Astrocyte (in vitro differentiated cells and primary cell): ENCODE measurements at regions not wholly inside any gene's neighbourhood (a gene's known extent, or its start where the extent isn't known, plus 50 kb on each side); places are given as distances from the start of the nearest gene placed in this dataset.
"Not testable (repeated sequence)": the region's sequence is repeated elsewhere in the genome, so short reads cannot be mapped to it uniquely, and the experiment has no call there.

Experiments used
- DNase-seq: peaks from one replicate; pipeline ENCODE4 v3.0.0-alpha.2; 2010; ENCODE audit warnings: low read depth
- FAIRE-seq: peaks from 2 replicates; lab custom pipeline; 2011; peaks lifted over from hg19 to GRCh38; lab: Jason Lieb, UNC
- H2AFZ ChIP-seq: 2 replicates; pipeline ENCODE4 v1.6.0; 2012; ENCODE audit warnings: low read depth, low read length, inconsistent platforms
- H3K27ac ChIP-seq: 2 replicates; pipeline ENCODE4 v1.5.1; 2011; ENCODE audit warnings: low read depth, low read length, inconsistent platforms
- H3K27me3 ChIP-seq: 2 replicates; pipeline ENCODE4 v1.6.0; 2011; ENCODE audit warnings: low read length, inconsistent platforms; ENCODE audit not compliant: insufficient read depth
- H3K36me3 ChIP-seq: 2 replicates; pipeline ENCODE4 v1.5.1; 2011; ENCODE audit warnings: low read length, inconsistent platforms; ENCODE audit not compliant: insufficient read depth
- H3K4me1 ChIP-seq: 2 replicates; pipeline ENCODE4 v1.5.1; 2011; ENCODE audit warnings: low read length, inconsistent platforms; ENCODE audit not compliant: insufficient read depth
- H3K4me2 ChIP-seq: 2 replicates; pipeline ENCODE4 v1.6.0; 2012; ENCODE audit warnings: low read length, inconsistent platforms
- H3K4me3 ChIP-seq: 2 replicates; pipeline ENCODE4 v1.5.1; 2011; ENCODE audit warnings: low read depth, mild to moderate bottlenecking, low read length, inconsistent platforms; ENCODE audit not compliant: insufficient read depth
- H3K79me2 ChIP-seq: 2 replicates; pipeline ENCODE4 v1.6.0; 2012; ENCODE audit warnings: mild to moderate bottlenecking, low read length, inconsistent platforms; ENCODE audit not compliant: insufficient read depth
- H3K9ac ChIP-seq: 2 replicates; pipeline ENCODE4 v1.6.0; 2012; ENCODE audit warnings: mild to moderate bottlenecking, low read length, inconsistent platforms
- H3K9me3 ChIP-seq: 2 replicates; pipeline ENCODE4 v1.5.1; 2012; ENCODE audit warnings: low read depth, mild to moderate bottlenecking, low read length, inconsistent platforms; ENCODE audit not compliant: insufficient read depth
- H4K20me1 ChIP-seq: 2 replicates; pipeline ENCODE4 v1.6.0; 2012; ENCODE audit warnings: low read length, inconsistent platforms; ENCODE audit not compliant: insufficient read depth
- H3K27ac Mint-ChIP-seq: one replicate; pipeline ENCODE4 v1.8.0; 2021; ENCODE audit warnings: mild to moderate bottlenecking, mixed read lengths; ENCODE audit not compliant: unreplicated experiment
- H3K27me3 Mint-ChIP-seq: one replicate; pipeline ENCODE4 v1.8.0; 2021; ENCODE audit warnings: low read depth, mixed read lengths; ENCODE audit not compliant: unreplicated experiment
- H3K36me3 Mint-ChIP-seq: one replicate; pipeline ENCODE4 v1.8.0; 2021; ENCODE audit warnings: low read depth, mixed read lengths; ENCODE audit not compliant: unreplicated experiment
- H3K4me1 Mint-ChIP-seq: one replicate; pipeline ENCODE4 v1.8.0; 2021; ENCODE audit warnings: low read depth, mixed read lengths; ENCODE audit not compliant: unreplicated experiment
- H3K4me3 Mint-ChIP-seq: one replicate; pipeline ENCODE4 v1.8.0; 2021; ENCODE audit warnings: mild to moderate bottlenecking, moderate library complexity, mixed read lengths; ENCODE audit not compliant: unreplicated experiment
- H3K9me3 Mint-ChIP-seq: one replicate; pipeline ENCODE4 v1.8.0; 2021; ENCODE audit warnings: mild to moderate bottlenecking, mixed read lengths; ENCODE audit not compliant: unreplicated experiment
- CTCF ChIP-seq: IDR thresholded peaks from 2 replicates; pipeline ENCODE4 v1.5.1; 2011; ENCODE audit warnings: low read depth, mild to moderate bottlenecking, inconsistent platforms, low read length, moderate library complexity; ENCODE audit not compliant: insufficient read depth
- EZH2 ChIP-seq: IDR thresholded peaks from 2 replicates; pipeline ENCODE4 v1.6.1; 2012; ENCODE audit warnings: mild to moderate bottlenecking, low read length, inconsistent platforms; ENCODE audit not compliant: insufficient read depth

- no peaks in the 10 kb centered on the region for H3K4me1 Mint-ChIP-seq
- no peaks in the 10 kb centered on the region for H3K27me3 ChIP-seq
Measured at GRCh38 chr2:167718560-167718959, 528.8 kb downstream of the STK39 start.

GRCh38 chr2:167715932-167716331 lies 531.5 kb downstream of the STK39 start:
- Histone ChIP-seq H3K4me1 (no peaks in the 10 kb centered on the region), H3K36me3 (no peaks in the 10 kb centered on the region), H3K4me3 (no peak overlapping the region), H3K9me3 (no peaks in the 10 kb centered on the region), H3K9ac (no peak overlapping the region), H3K79me2 (no peaks in the 10 kb centered on the region), H2AFZ (no peak overlapping the region), H3K27me3 (no peaks in the 10 kb centered on the region), H4K20me1 (no peaks in the 10 kb centered on the region), H3K27ac (no peak overlapping the region), H3K4me2 (no peak overlapping the region)
- H3K4me3 Mint-ChIP-seq = no peak overlapping the region
- H3K36me3 Mint-ChIP-seq = no peaks in the 10 kb centered on the region
- no peaks in the 10 kb centered on the region for H3K9me3 Mint-ChIP-seq
- H3K4me1 Mint-ChIP-seq = no peaks in the 10 kb centered on the region
- H3K27me3 Mint-ChIP-seq = no peaks in the 10 kb centered on the region
- H3K27ac Mint-ChIP-seq = no peak overlapping the region
- DNase-seq = no peak
- TF ChIP-seq EZH2 = no peak
- no peak for TF ChIP-seq CTCF
- no peak for FAIRE-seq

More at GRCh38 chr2:167718560-167718959, 528.8 kb downstream of the STK39 start:
- no peak overlapping the region for H3K4me3 ChIP-seq
- no peaks in the 10 kb centered on the region for H4K20me1 ChIP-seq
- H3K9me3 ChIP-seq = no peaks in the 10 kb centered on the region
- no peak overlapping the region for H3K9ac ChIP-seq
- H3K27ac ChIP-seq = no peak overlapping the region
- H3K4me1 ChIP-seq = no peaks in the 10 kb centered on the region
- no peak for DNase-seq
- H3K27me3 Mint-ChIP-seq = no peaks in the 10 kb centered on the region
- H2AFZ ChIP-seq = no peak overlapping the region
- TF ChIP-seq EZH2 (no peak), CTCF (no peak)
- no peak overlapping the region for H3K27ac Mint-ChIP-seq
- H3K4me3 Mint-ChIP-seq = no peak overlapping the region
- no peak for FAIRE-seq
- H3K36me3 ChIP-seq = no peaks in the 10 kb centered on the region
- H3K4me2 ChIP-seq = no peak overlapping the region
- H3K36me3 Mint-ChIP-seq = no peaks in the 10 kb centered on the region
- H3K79me2 ChIP-seq = no peaks in the 10 kb centered on the region
- H3K9me3 Mint-ChIP-seq = no peaks in the 10 kb centered on the region

- not testable (repeated sequence) for H3K27ac Mint-ChIP-seq, H3K9me3 Mint-ChIP-seq, H3K4me3 Mint-ChIP-seq
Measured at GRCh38 chr2:167715498-167715897, 531.9 kb downstream of the STK39 start.

More at GRCh38 chr2:167715498-167715897, 531.9 kb downstream of the STK39 start:
- FAIRE-seq, H4K20me1 ChIP-seq, H3K27ac ChIP-seq, H3K4me2 ChIP-seq, H2AFZ ChIP-seq, H3K27me3 ChIP-seq, H3K9ac ChIP-seq, H3K9me3 ChIP-seq, H3K27me3 Mint-ChIP-seq, H3K36me3 ChIP-seq, H3K79me2 ChIP-seq, H3K4me1 Mint-ChIP-seq, H3K4me1 ChIP-seq, H3K36me3 Mint-ChIP-seq, DNase-seq, H3K4me3 ChIP-seq: not testable (repeated sequence)
